Endothelial cell of umbilical vein (primary cell): ENCODE measurements at regions not wholly inside any gene's neighbourhood (a gene's known extent, or its start where the extent isn't known, plus 50 kb on each side); places are given as distances from the start of the nearest gene placed in this dataset.

Source experiments
- BruUV-seq: library from RNA; stranded (reverse); fragments of 400-500 nt; replicated peaks from 2 replicates; lab custom pipeline; 2021; lab: Mats Ljungman, UMichigan
- CTCF ChIA-PET: fragments of 300-600, 350-600 bp; sonication (Branson Sonifier 250); formaldehyde crosslinking; loops from one replicate; lab custom pipeline; 2021; ENCODE audit warnings: antibody characterized with exemption, inconsistent platforms; lab: Charles Lee
- POLR2A ChIA-PET: fragments of 300-600, 350-600 bp; sonication (Branson Sonifier 250); formaldehyde crosslinking; loops from one replicate; lab custom pipeline; 2021; ENCODE audit warnings: antibody characterized with exemption, inconsistent platforms; lab: Charles Lee
- DNase-seq: peaks from one replicate; pipeline ENCODE4 v3.0.0-alpha.2; 2011; ENCODE audit warnings: low read depth, low spot score
- FAIRE-seq: peaks from 2 replicates; lab custom pipeline; 2011; peaks lifted over from hg19 to GRCh38; lab: Jason Lieb, UNC
- H2AFZ ChIP-seq: 2 replicates; pipeline ENCODE4 v1.6.0; 2012; ENCODE audit warnings: low read depth, low read length, control low read depth, inconsistent platforms
- H3K27ac ChIP-seq: 2 replicates; pipeline ENCODE4 v1.5.1; 2011; ENCODE audit warnings: low read depth, mild to moderate bottlenecking, control low read depth, low read length, moderate library complexity; ENCODE audit not compliant: insufficient read depth
- H3K27me3 ChIP-seq, 2 experiments: 2 replicates each; pipeline versions ENCODE4 v1.6.0 to v1.6.1; 2011; ENCODE audit warnings: low read length in 2 of 2, mixed read lengths in 1 of 2; ENCODE audit not compliant: control insufficient read depth in 2 of 2, insufficient read depth in 2 of 2
- H3K36me3 ChIP-seq, 2 experiments: 2 replicates in 1 of 2; 3 replicates in 1 of 2; pipeline ENCODE4 v1.5.1; 2011; ENCODE audit warnings: low read length in 2 of 2, mild to moderate bottlenecking in 1 of 2, moderate library complexity in 1 of 2; ENCODE audit not compliant: control insufficient read depth in 2 of 2, insufficient read depth in 2 of 2; ENCODE audit errors: extremely low read depth in 1 of 2
- H3K4me1 ChIP-seq: 3 replicates; pipeline ENCODE4 v1.5.1; 2011; ENCODE audit warnings: mild to moderate bottlenecking, low read length; ENCODE audit not compliant: control insufficient read depth, insufficient read depth; ENCODE audit errors: extremely low read depth
- H3K4me2 ChIP-seq: 2 replicates; pipeline ENCODE4 v1.6.1; 2011; ENCODE audit warnings: low read length, control low read depth, mixed read lengths; ENCODE audit not compliant: insufficient read depth
- H3K4me3 ChIP-seq, 3 experiments: fragments of 200-600 bp in 1 of 3; sonication (generic), shearing (Covaris generic) in 1 of 3; replicated peaks in 1 of 3; 2 replicates each; pipeline ENCODE4 v1.5.1; 2011 to 2016; ENCODE audit warnings: control low read depth in 3 of 3, low read length in 3 of 3, mild to moderate bottlenecking in 2 of 3, inconsistent platforms in 1 of 3, low read depth in 1 of 3, moderate library complexity in 1 of 3; ENCODE audit not compliant: insufficient read depth in 1 of 3
- H3K79me2 ChIP-seq: 2 replicates; pipeline ENCODE4 v1.6.0; 2012; ENCODE audit warnings: low read length, inconsistent platforms; ENCODE audit not compliant: control insufficient read depth, insufficient read depth
- H3K9ac ChIP-seq: replicated peaks from 2 replicates; pipeline ENCODE3; 2011; ENCODE audit warnings: low read length, control low read depth; ENCODE audit not compliant: insufficient read depth; ENCODE audit errors: extremely low read depth
- H3K9me1 ChIP-seq: replicated peaks from 3 replicates; pipeline ENCODE4 v1.6.0; 2011; ENCODE audit warnings: mild to moderate bottlenecking, low read length; ENCODE audit not compliant: control insufficient read depth, insufficient read depth; ENCODE audit errors: extremely low read depth
- H3K9me3 ChIP-seq: replicated peaks from 2 replicates; pipeline ENCODE4 v1.5.1; 2012; ENCODE audit warnings: low read length, inconsistent platforms; ENCODE audit not compliant: control insufficient read depth, insufficient read depth
- H4K20me1 ChIP-seq: replicated peaks from 2 replicates; pipeline ENCODE3; 2011; ENCODE audit warnings: mild to moderate bottlenecking, low read length; ENCODE audit not compliant: control insufficient read depth, insufficient read depth; ENCODE audit errors: extremely low read depth
- FOS ChIP-seq: IDR thresholded peaks from 2 replicates; pipeline ENCODE4 v1.6.1; 2011; ENCODE audit warnings: mild to moderate bottlenecking, low read length, moderate library complexity, borderline replicate concordance; ENCODE audit not compliant: insufficient read depth
- JUN ChIP-seq: IDR thresholded peaks from 2 replicates; pipeline ENCODE4 v1.6.1; 2011; ENCODE audit warnings: borderline replicate concordance, low read depth; ENCODE audit not compliant: insufficient read length, insufficient read depth
- MYC ChIP-seq: IDR thresholded peaks from one replicate; pipeline ENCODE4 v1.6.1; 2011; ENCODE audit warnings: mild to moderate bottlenecking, low read depth, low read length
- POLR2A ChIP-seq: IDR thresholded peaks from 2 replicates; pipeline ENCODE4 v1.6.1; 2012; ENCODE audit warnings: low read depth, mild to moderate bottlenecking, control low read depth, low read length
- POLR2AphosphoS5 ChIP-seq: IDR thresholded peaks from 2 replicates; pipeline ENCODE4 v1.6.1; 2012; ENCODE audit warnings: low read depth, mild to moderate bottlenecking, control low read depth, low read length, moderate library complexity; ENCODE audit not compliant: insufficient read depth
- dilution Hi-C: fragments of 300-500 bp; cut with MboI; formaldehyde crosslinking; loops from one replicate; pipeline ENCODE4 v1.15.0; 2019; ENCODE audit warnings: low sequenced_read_pairs; ENCODE audit not compliant: extremely low pct_ligation_motif_present
- intact Hi-C: fragments of 100-400 bp; cut with micrococcal nuclease; formaldehyde crosslinking; loops from one replicate; pipeline ENCODE4 v1.10.0; 2022
- TF ChIP-seq, protein P1 (sequence below), 2 donors: IDR thresholded peaks; 1 replicate in 1 of 2; 2 replicates in 1 of 2; pipeline ENCODE4 v1.5.1; 2011; ENCODE audit warnings: low read length in 2 of 2, mild to moderate bottlenecking in 2 of 2, moderate library complexity in 2 of 2, control low read depth in 1 of 2, inconsistent platforms in 1 of 2, low read depth in 1 of 2; ENCODE audit not compliant: insufficient read depth in 1 of 2; ENCODE audit errors: extremely low read depth in 1 of 2
- TF ChIP-seq, protein P2 (sequence below): IDR thresholded peaks from 2 replicates; pipeline ENCODE4 v1.6.1; 2011; ENCODE audit not compliant: insufficient read depth, insufficient read length

DNA sequence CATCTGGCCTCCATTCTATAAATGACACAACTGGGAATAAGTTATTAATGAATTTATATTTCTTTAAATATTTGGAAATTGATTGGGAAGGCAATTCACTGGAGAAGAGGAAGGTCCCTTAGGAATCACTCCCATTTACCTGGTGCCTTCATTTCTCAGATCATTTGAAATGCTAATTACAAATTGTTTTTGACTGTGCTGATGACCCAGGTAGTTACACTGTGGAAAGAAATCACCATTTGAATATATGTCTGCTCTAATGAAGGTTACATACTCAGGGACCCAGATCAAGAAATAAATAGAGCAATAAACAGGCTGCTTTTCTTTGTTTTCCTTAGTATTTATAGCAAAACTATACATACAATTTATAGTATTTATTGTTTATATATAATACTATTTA lies 1759.1 kb downstream of the ARAP2 start:
- H3K9me3 ChIP-seq, result no peaks in the 10 kb centered on the region
- H3K9ac ChIP-seq, result no peak overlapping the region
- no peaks in the 10 kb centered on the region for H3K9me1 ChIP-seq
- no peaks in the 10 kb centered on the region for H3K4me1 ChIP-seq
- intact Hi-C loops, result no loop called here
- no peaks in the 10 kb centered on the region for H3K79me2 ChIP-seq
- no peak overlapping the region for H3K4me3 ChIP-seq
- no peak overlapping the region for H2AFZ ChIP-seq
- dilution Hi-C loops, result no loop called here
- FAIRE-seq (no peak), DNase-seq (no peak)
- no peaks in the 10 kb centered on the region for H3K27me3 ChIP-seq
- no peaks in the 10 kb centered on the region for H3K36me3 ChIP-seq
- no peaks in the 10 kb centered on the region for H4K20me1 ChIP-seq
- POLR2A ChIA-PET, result no interaction called here
- H3K27ac ChIP-seq, result no peak overlapping the region
- H3K4me2 ChIP-seq, result no peak overlapping the region
- TF ChIP-seq, protein P1, sequence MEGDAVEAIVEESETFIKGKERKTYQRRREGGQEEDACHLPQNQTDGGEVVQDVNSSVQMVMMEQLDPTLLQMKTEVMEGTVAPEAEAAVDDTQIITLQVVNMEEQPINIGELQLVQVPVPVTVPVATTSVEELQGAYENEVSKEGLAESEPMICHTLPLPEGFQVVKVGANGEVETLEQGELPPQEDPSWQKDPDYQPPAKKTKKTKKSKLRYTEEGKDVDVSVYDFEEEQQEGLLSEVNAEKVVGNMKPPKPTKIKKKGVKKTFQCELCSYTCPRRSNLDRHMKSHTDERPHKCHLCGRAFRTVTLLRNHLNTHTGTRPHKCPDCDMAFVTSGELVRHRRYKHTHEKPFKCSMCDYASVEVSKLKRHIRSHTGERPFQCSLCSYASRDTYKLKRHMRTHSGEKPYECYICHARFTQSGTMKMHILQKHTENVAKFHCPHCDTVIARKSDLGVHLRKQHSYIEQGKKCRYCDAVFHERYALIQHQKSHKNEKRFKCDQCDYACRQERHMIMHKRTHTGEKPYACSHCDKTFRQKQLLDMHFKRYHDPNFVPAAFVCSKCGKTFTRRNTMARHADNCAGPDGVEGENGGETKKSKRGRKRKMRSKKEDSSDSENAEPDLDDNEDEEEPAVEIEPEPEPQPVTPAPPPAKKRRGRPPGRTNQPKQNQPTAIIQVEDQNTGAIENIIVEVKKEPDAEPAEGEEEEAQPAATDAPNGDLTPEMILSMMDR (IDR thresholded peaks at IDR 0.05; ENCODE audit: extremely low read depth in 1 of 2, insufficient read depth in 1 of 2, low read depth in 1 of 2, low read length in 2 of 2), result no peak
- TF ChIP-seq, protein P2, sequence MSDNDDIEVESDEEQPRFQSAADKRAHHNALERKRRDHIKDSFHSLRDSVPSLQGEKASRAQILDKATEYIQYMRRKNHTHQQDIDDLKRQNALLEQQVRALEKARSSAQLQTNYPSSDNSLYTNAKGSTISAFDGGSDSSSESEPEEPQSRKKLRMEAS, result no peak
- no peak for TF ChIP-seq FOS
- no peak for TF ChIP-seq MYC
- no peak for TF ChIP-seq POLR2AphosphoS5
- TF ChIP-seq POLR2A, result no peak
- no peak for TF ChIP-seq JUN
- BruUV-seq, result no TSS peak
- CTCF ChIA-PET, result no interaction called here
